Esophagus muscularis mucosa (tissue), 4 donors: ENCODE measurements at regions not wholly inside any gene's neighbourhood (a gene's known extent, or its start where the extent isn't known, plus 50 kb on each side); places are given as distances from the start of the nearest gene placed in this dataset.

Experiments used
- DNase-seq: peaks from one replicate; pipeline ENCODE4 v3.0.0-alpha.2; 2017; ENCODE audit errors: extremely low spot score
- H3K27ac ChIP-seq, 4 donors: fragments of 200-600 bp; sonication (generic); replicated peaks in 1 of 4; 1 replicate in 3 of 4; 2 replicates in 1 of 4; pipeline ENCODE4 v1.5.1; 2016 to 2019; ENCODE audit warnings: mild to moderate bottlenecking in 1 of 4
- H3K27me3 ChIP-seq, 4 donors: fragments of 200-600 bp; sonication (generic); one replicate each; pipeline versions ENCODE4 v1.5.1 to v1.6.0; 2016 to 2019
- H3K36me3 ChIP-seq, 4 donors: fragments of 200-600 bp; sonication (generic); one replicate each; pipeline ENCODE4 v1.5.1; 2016 to 2019
- H3K4me1 ChIP-seq, 4 donors: fragments of 200-600 bp; sonication (generic); one replicate each; pipeline ENCODE4 v1.5.1; 2016 to 2019
- H3K4me3 ChIP-seq, 4 donors: fragments of 200-600 bp; sonication (generic); 1 replicate in 2 of 4; 2 replicates in 2 of 4; pipeline ENCODE4 v1.5.1; 2016 to 2019; ENCODE audit warnings: mild to moderate bottlenecking in 4 of 4, moderate library complexity in 1 of 4
- H3K9me3 ChIP-seq, 4 donors: fragments of 200-600 bp; sonication (generic); 1 replicate in 3 of 4; 2 replicates in 1 of 4; pipeline ENCODE4 v1.5.1; 2016 to 2019
- CTCF ChIP-seq, 3 experiments: fragments of 200-600 bp in 2 of 3; fragments of 450-650 bp in 1 of 3; sonication (generic) in 2 of 3; IDR thresholded peaks; one replicate each; pipeline ENCODE4 v1.5.1; 2017 to 2019; ENCODE audit warnings: antibody characterized with exemption in 3 of 3, mild to moderate bottlenecking in 2 of 3, moderate library complexity in 1 of 3
- EP300 ChIP-seq: sonication (generic); formaldehyde crosslinking; IDR thresholded peaks from one replicate; pipeline ENCODE4 v1.6.1; 2017; ENCODE audit warnings: antibody characterized with exemption
- POLR2A ChIP-seq: fragments of 450-650 bp; IDR thresholded peaks from one replicate; pipeline ENCODE4 v1.6.1; 2017; ENCODE audit warnings: antibody characterized with exemption, moderate library complexity, mild to moderate bottlenecking, low read depth
- POLR2AphosphoS5 ChIP-seq, 2 donors: sonication (generic); formaldehyde crosslinking; IDR thresholded peaks; one replicate each; pipeline ENCODE4 v1.6.1; 2017; ENCODE audit warnings: antibody characterized with exemption in 2 of 2
- WGBS: methylation state at CpG from one replicate; pipeline ENCODE4 v1.1.5; 2018; 5-methylcytosine and 5-hydroxymethylcytosine counted together
- intact Hi-C: fragments of 100-400 bp; cut with DNase I; formaldehyde crosslinking; loops from one replicate; pipeline ENCODE4 v1.15.1; 2023

GRCh38 chr11:116353589-116353988 is 419.2 kb downstream of the BUD13 start:
- no peaks in the 10 kb centered on the region for H3K36me3 ChIP-seq
- H3K9me3 ChIP-seq: no peaks in the 10 kb centered on the region
- H3K4me3 ChIP-seq: no peak overlapping the region
- no peak overlapping the region for H3K27ac ChIP-seq
- no peak for TF ChIP-seq CTCF (IDR thresholded peaks at IDR 0.05)
- TF ChIP-seq EP300: no peak
- TF ChIP-seq POLR2A: no peak
- TF ChIP-seq POLR2AphosphoS5 (IDR thresholded peaks at IDR 0.05): no peak
- 66% methylated on average over 7 of the region's 7 CpGs for WGBS
- DNase-seq: no peak
- H3K4me1 ChIP-seq: no peaks in the 10 kb centered on the region
- peaks cover 0 to 19% (median 2%) of the 10 kb centered on the region in 4 donors for H3K27me3 ChIP-seq
- intact Hi-C loops: no loop called here

- Histone ChIP-seq H3K9me3 (no peaks in the 10 kb centered on the region), H3K27me3 (peaks cover 0 to 12% (median under 1%) of the 10 kb centered on the region in 4 donors), H3K4me1 (no peaks in the 10 kb centered on the region), H3K4me3 (no peak overlapping the region), H3K36me3 (no peaks in the 10 kb centered on the region), H3K27ac (no peak overlapping the region)
- TF ChIP-seq POLR2AphosphoS5 (IDR thresholded peaks at IDR 0.05) (no peak), EP300 (no peak), POLR2A (no peak), CTCF (IDR thresholded peaks at IDR 0.05) (no peak)
- intact Hi-C loops: no loop called here
- 82% methylated on average over 4 of the region's 4 CpGs for WGBS
- no peak for DNase-seq
Observed at GRCh38 chr11:116352881-116353280, 419.9 kb downstream of the BUD13 start.

- TF ChIP-seq POLR2AphosphoS5 (IDR thresholded peaks at IDR 0.05): no peak
- no peak for TF ChIP-seq CTCF (IDR thresholded peaks at IDR 0.05)
- TF ChIP-seq EP300: no peak
- TF ChIP-seq POLR2A: no peak
- H3K4me3 ChIP-seq: no peak overlapping the region
- no peak for DNase-seq
- H3K27me3 ChIP-seq: no peaks in the 10 kb centered on the region
- intact Hi-C loops: no loop called here
- H3K9me3 ChIP-seq: no peaks in the 10 kb centered on the region
- H3K4me1 ChIP-seq: no peaks in the 10 kb centered on the region
- 37% methylated on average over 1 of the region's 1 CpG for WGBS
- H3K36me3 ChIP-seq: no peaks in the 10 kb centered on the region
- no peak overlapping the region for H3K27ac ChIP-seq
Observed at GRCh38 chr11:116348226-116348625, 424.6 kb downstream of the BUD13 start.

GRCh38 chr11:116345575-116345974 is 427.2 kb downstream of the BUD13 start:
- intact Hi-C loops: no loop called here
- no peak for DNase-seq
- H3K9me3 ChIP-seq: no peaks in the 10 kb centered on the region
- TF ChIP-seq POLR2A (no peak), EP300 (no peak), POLR2AphosphoS5 (IDR thresholded peaks at IDR 0.05) (no peak), CTCF (IDR thresholded peaks at IDR 0.05) (no peak)
- H3K4me3 ChIP-seq: no peak overlapping the region
- peaks cover 0 to 3% (median 0%) of the 10 kb centered on the region in 4 donors for H3K27me3 ChIP-seq
- no peaks in the 10 kb centered on the region for H3K4me1 ChIP-seq
- no peaks in the 10 kb centered on the region for H3K36me3 ChIP-seq
- WGBS: 66% methylated on average over 2 of the region's 2 CpGs
- no peak overlapping the region for H3K27ac ChIP-seq

- no peaks in the 10 kb centered on the region for H3K4me1 ChIP-seq
- H3K27ac ChIP-seq: no peak overlapping the region
- TF ChIP-seq POLR2A (no peak), POLR2AphosphoS5 (IDR thresholded peaks at IDR 0.05) (no peak), CTCF (IDR thresholded peaks at IDR 0.05) (no peak), EP300 (no peak)
- DNase-seq: no peak
- no peaks in the 10 kb centered on the region for H3K36me3 ChIP-seq
- no peak overlapping the region for H3K4me3 ChIP-seq
- 63% methylated on average over 5 of the region's 5 CpGs for WGBS
- H3K9me3 ChIP-seq: no peaks in the 10 kb centered on the region
- peaks cover 0 to 3% (median 0%) of the 10 kb centered on the region in 4 donors for H3K27me3 ChIP-seq
- intact Hi-C loops: no loop called here
Observed at GRCh38 chr11:116344601-116345000, 428.2 kb downstream of the BUD13 start.
